Esophagus muscularis mucosa (tissue), 4 donors: ENCODE measurements at regions not wholly inside any gene's neighbourhood (a gene's known extent, or its start where the extent isn't known, plus 50 kb on each side); places are given as distances from the start of the nearest gene placed in this dataset.

Experiments
- DNase-seq: peaks from one replicate; pipeline ENCODE4 v3.0.0-alpha.2; 2017; ENCODE audit errors: extremely low spot score
- H3K27ac ChIP-seq, 4 donors: fragments of 200-600 bp; sonication (generic); replicated peaks in 1 of 4; 1 replicate in 3 of 4; 2 replicates in 1 of 4; pipeline ENCODE4 v1.5.1; 2016 to 2019; ENCODE audit warnings: mild to moderate bottlenecking in 1 of 4
- H3K27me3 ChIP-seq, 4 donors: fragments of 200-600 bp; sonication (generic); one replicate each; pipeline versions ENCODE4 v1.5.1 to v1.6.0; 2016 to 2019
- H3K36me3 ChIP-seq, 4 donors: fragments of 200-600 bp; sonication (generic); one replicate each; pipeline ENCODE4 v1.5.1; 2016 to 2019
- H3K4me1 ChIP-seq, 4 donors: fragments of 200-600 bp; sonication (generic); one replicate each; pipeline ENCODE4 v1.5.1; 2016 to 2019
- H3K4me3 ChIP-seq, 4 donors: fragments of 200-600 bp; sonication (generic); 1 replicate in 2 of 4; 2 replicates in 2 of 4; pipeline ENCODE4 v1.5.1; 2016 to 2019; ENCODE audit warnings: mild to moderate bottlenecking in 4 of 4, moderate library complexity in 1 of 4
- H3K9me3 ChIP-seq, 4 donors: fragments of 200-600 bp; sonication (generic); 1 replicate in 3 of 4; 2 replicates in 1 of 4; pipeline ENCODE4 v1.5.1; 2016 to 2019
- CTCF ChIP-seq, 3 experiments: fragments of 200-600 bp in 2 of 3; fragments of 450-650 bp in 1 of 3; sonication (generic) in 2 of 3; IDR thresholded peaks; one replicate each; pipeline ENCODE4 v1.5.1; 2017 to 2019; ENCODE audit warnings: antibody characterized with exemption in 3 of 3, mild to moderate bottlenecking in 2 of 3, moderate library complexity in 1 of 3
- EP300 ChIP-seq: sonication (generic); formaldehyde crosslinking; IDR thresholded peaks from one replicate; pipeline ENCODE4 v1.6.1; 2017; ENCODE audit warnings: antibody characterized with exemption
- POLR2A ChIP-seq: fragments of 450-650 bp; IDR thresholded peaks from one replicate; pipeline ENCODE4 v1.6.1; 2017; ENCODE audit warnings: antibody characterized with exemption, moderate library complexity, mild to moderate bottlenecking, low read depth
- POLR2AphosphoS5 ChIP-seq, 2 donors: sonication (generic); formaldehyde crosslinking; IDR thresholded peaks; one replicate each; pipeline ENCODE4 v1.6.1; 2017; ENCODE audit warnings: antibody characterized with exemption in 2 of 2
- WGBS: methylation state at CpG from one replicate; pipeline ENCODE4 v1.1.5; 2018; 5-methylcytosine and 5-hydroxymethylcytosine counted together
- intact Hi-C: fragments of 100-400 bp; cut with DNase I; formaldehyde crosslinking; loops from one replicate; pipeline ENCODE4 v1.15.1; 2023

GRCh38 chr1:98454666-98455065 is 206.9 kb upstream of the SNX7 start:
- Histone ChIP-seq H3K27me3 (no peaks in the 10 kb centered on the region), H3K27ac (no peak overlapping the region), H3K4me1 (no peaks in the 10 kb centered on the region), H3K36me3 (no peaks in the 10 kb centered on the region), H3K9me3 (no peaks in the 10 kb centered on the region), H3K4me3 (no peak overlapping the region)
- 45% methylated on average over 4 of the region's 4 CpGs for WGBS
- intact Hi-C loops: no loop called here
- TF ChIP-seq POLR2AphosphoS5 (IDR thresholded peaks at IDR 0.05): no peak
- no peak for TF ChIP-seq CTCF (IDR thresholded peaks at IDR 0.05)
- no peak for DNase-seq

GRCh38 chr1:98453066-98453465 is 208.5 kb upstream of the SNX7 start:
- TF ChIP-seq POLR2AphosphoS5 (IDR thresholded peaks at IDR 0.05) (no peak), CTCF (IDR thresholded peaks at IDR 0.05) (no peak), POLR2A (no peak), EP300 (no peak)
- Histone ChIP-seq H3K4me1 (no peaks in the 10 kb centered on the region), H3K9me3 (no peaks in the 10 kb centered on the region), H3K36me3 (no peaks in the 10 kb centered on the region), H3K4me3 (no peak overlapping the region), H3K27me3 (no peaks in the 10 kb centered on the region), H3K27ac (no peak overlapping the region)
- intact Hi-C loops: no loop called here
- no peak for DNase-seq
- WGBS: 69% methylated on average over 1 of the region's 1 CpG

- no peaks in the 10 kb centered on the region for H3K27me3 ChIP-seq
- intact Hi-C loops: no loop called here
- TF ChIP-seq POLR2AphosphoS5 (IDR thresholded peaks at IDR 0.05): no peak
- TF ChIP-seq EP300: no peak
- TF ChIP-seq CTCF (IDR thresholded peaks at IDR 0.05): no peak
- no peak for TF ChIP-seq POLR2A
- no peaks in the 10 kb centered on the region for H3K4me1 ChIP-seq
- 75% methylated on average over 2 of the region's 2 CpGs for WGBS
- H3K27ac ChIP-seq: no peak overlapping the region
- peaks cover 0 to 7% (median 3%) of the 10 kb centered on the region in 4 donors for H3K9me3 ChIP-seq
- H3K36me3 ChIP-seq: no peaks in the 10 kb centered on the region
- DNase-seq: no peak
- H3K4me3 ChIP-seq: no peak overlapping the region
Observed at GRCh38 chr1:98452162-98452561, 209.4 kb upstream of the SNX7 start.

- no peak overlapping the region for H3K27ac ChIP-seq
- no peak overlapping the region for H3K4me3 ChIP-seq
- WGBS: 91% methylated on average over 1 of the region's 1 CpG
- no peaks in the 10 kb centered on the region for H3K9me3 ChIP-seq
- intact Hi-C loops: no loop called here
- DNase-seq: no peak
- TF ChIP-seq POLR2AphosphoS5 (IDR thresholded peaks at IDR 0.05): no peak
- no peak for TF ChIP-seq EP300
- no peak for TF ChIP-seq CTCF (IDR thresholded peaks at IDR 0.05)
- TF ChIP-seq POLR2A: no peak
- no peaks in the 10 kb centered on the region for H3K27me3 ChIP-seq
- no peaks in the 10 kb centered on the region for H3K4me1 ChIP-seq
- no peaks in the 10 kb centered on the region for H3K36me3 ChIP-seq
Observed at GRCh38 chr1:98441281-98441680, 220.2 kb upstream of the SNX7 start.

- no peak overlapping the region for H3K4me3 ChIP-seq
- no peaks in the 10 kb centered on the region for H3K4me1 ChIP-seq
- H3K9me3 ChIP-seq: no peaks in the 10 kb centered on the region
- TF ChIP-seq POLR2AphosphoS5 (IDR thresholded peaks at IDR 0.05) (no peak), CTCF (IDR thresholded peaks at IDR 0.05) (no peak), EP300 (no peak), POLR2A (no peak)
- intact Hi-C loops: no loop called here
- DNase-seq: no peak
- no peaks in the 10 kb centered on the region for H3K27me3 ChIP-seq
- H3K36me3 ChIP-seq: no peaks in the 10 kb centered on the region
- H3K27ac ChIP-seq: no peak overlapping the region
- WGBS: 83% methylated on average over 2 of the region's 2 CpGs
Observed at GRCh38 chr1:98439471-98439870, 222.1 kb upstream of the SNX7 start.
